ENCODE measurements at regions not wholly inside any gene's neighbourhood (a gene's known extent, or its start where the extent isn't known, plus 50 kb on each side); places are given as distances from the start of the nearest gene placed in this dataset.

GRCh38 chr4:8526363-8526855 lies 53.8 kb upstream of the GPR78 start:
- no peak for DNase-seq (ENCODE audit: low read depth)

GRCh38 chr4:8528713-8529112 lies 51.5 kb upstream of the GPR78 start:
- peak; percentile 90 for DNase-seq (ENCODE audit: low read depth)

All from amniotic epithelial cell (primary cell).